HEK293 (cell line): ENCODE measurements at regions not wholly inside any gene's neighbourhood (a gene's known extent, or its start where the extent isn't known, plus 50 kb on each side); places are given as distances from the start of the nearest gene placed in this dataset.

Experiments
- SALL2 ChIP-seq: fragments of 450-650 bp; formaldehyde crosslinking; IDR thresholded peaks from 2 replicates; pipeline ENCODE4 v1.5.0; 2017; ENCODE audit warnings: missing biosample characterization, mild to moderate bottlenecking, missing genetic modification characterization, borderline replicate concordance
- SETDB1 ChIP-seq: IDR thresholded peaks from one replicate; pipeline ENCODE4 v1.6.1; 2017; ENCODE audit warnings: mild to moderate bottlenecking, low read length, moderate library complexity, mixed read lengths; ENCODE audit not compliant: insufficient read length
- YY1 ChIP-seq: fragments of 450-650 bp; formaldehyde crosslinking; IDR thresholded peaks from 2 replicates; pipeline ENCODE4 v1.5.1; 2018; ENCODE audit warnings: missing biosample characterization, missing genetic modification characterization
- ZFP37 ChIP-seq: fragments of 450-650 bp; formaldehyde crosslinking; IDR thresholded peaks from 2 replicates; pipeline ENCODE4 v1.5.1; 2016; ENCODE audit warnings: missing biosample characterization, missing genetic modification characterization
- ZNF146 ChIP-seq: fragments of 450-650 bp; formaldehyde crosslinking; IDR thresholded peaks from 2 replicates; pipeline ENCODE4 v1.5.1; 2016; ENCODE audit warnings: missing biosample characterization, missing genetic modification characterization
- ZXDB ChIP-seq: fragments of 450-650 bp; formaldehyde crosslinking; IDR thresholded peaks from 2 replicates; pipeline ENCODE4 v1.5.1; 2016; ENCODE audit warnings: missing biosample characterization, missing genetic modification characterization
- TF ChIP-seq, protein P1 (sequence below): fragments of 450-650 bp; formaldehyde crosslinking; optimal IDR thresholded peaks from 2 replicates; pipeline ENCODE3; 2016; ENCODE audit warnings: missing biosample characterization, mild to moderate bottlenecking, missing genetic modification characterization
- TF ChIP-seq, protein P2 (sequence below): fragments of 450-650 bp; formaldehyde crosslinking; IDR thresholded peaks from 2 replicates; pipeline ENCODE4 v1.5.1; 2016; ENCODE audit warnings: missing biosample characterization, missing genetic modification characterization
- TF ChIP-seq, protein P3 (sequence below): IDR thresholded peaks from 2 replicates; pipeline ENCODE4 v1.6.1; 2011; ENCODE audit warnings: mild to moderate bottlenecking, low read depth, low read length, borderline replicate concordance
- TF ChIP-seq, protein P4 (sequence below): fragments of 450-650 bp; formaldehyde crosslinking; IDR thresholded peaks from 2 replicates; pipeline ENCODE4 v1.5.1; 2016; ENCODE audit warnings: missing biosample characterization, missing genetic modification characterization

DNA sequence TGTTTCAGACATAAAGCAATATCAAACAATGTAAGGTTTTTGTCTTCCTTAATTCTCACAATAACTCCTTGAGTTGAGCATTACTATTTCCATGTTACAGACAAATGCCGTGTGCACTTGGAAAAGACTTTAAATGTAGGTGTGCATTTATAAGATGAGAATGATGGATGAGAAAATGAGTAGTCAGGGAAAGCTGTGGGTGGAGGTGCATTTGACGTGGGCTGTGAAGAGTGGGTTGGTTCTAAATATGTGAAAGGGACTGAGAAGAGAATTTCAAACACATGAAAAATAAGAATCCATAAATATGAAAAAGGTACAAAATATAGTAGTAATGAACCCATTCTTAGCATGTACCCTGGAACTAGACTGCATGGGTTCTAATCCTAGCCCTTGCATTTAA is 171.6 kb upstream of the PPP2R2B start:
- TF ChIP-seq ZFP37 (tag by site-specific recombination) (no peak), ZXDB (tag by site-specific recombination) (no peak), SETDB1 (no peak), SALL2 (no peak), ZNF146 (tag by site-specific recombination) (no peak), YY1 (tag by site-specific recombination) (no peak)
- TF ChIP-seq, protein P1, sequence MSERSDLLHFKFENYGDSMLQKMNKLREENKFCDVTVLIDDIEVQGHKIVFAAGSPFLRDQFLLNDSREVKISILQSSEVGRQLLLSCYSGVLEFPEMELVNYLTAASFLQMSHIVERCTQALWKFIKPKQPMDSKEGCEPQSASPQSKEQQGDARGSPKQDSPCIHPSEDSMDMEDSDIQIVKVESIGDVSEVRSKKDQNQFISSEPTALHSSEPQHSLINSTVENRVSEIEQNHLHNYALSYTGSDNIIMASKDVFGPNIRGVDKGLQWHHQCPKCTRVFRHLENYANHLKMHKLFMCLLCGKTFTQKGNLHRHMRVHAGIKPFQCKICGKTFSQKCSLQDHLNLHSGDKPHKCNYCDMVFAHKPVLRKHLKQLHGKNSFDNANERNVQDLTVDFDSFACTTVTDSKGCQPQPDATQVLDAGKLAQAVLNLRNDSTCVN (tag by site-specific recombination) = no peak
- TF ChIP-seq, protein P2, sequence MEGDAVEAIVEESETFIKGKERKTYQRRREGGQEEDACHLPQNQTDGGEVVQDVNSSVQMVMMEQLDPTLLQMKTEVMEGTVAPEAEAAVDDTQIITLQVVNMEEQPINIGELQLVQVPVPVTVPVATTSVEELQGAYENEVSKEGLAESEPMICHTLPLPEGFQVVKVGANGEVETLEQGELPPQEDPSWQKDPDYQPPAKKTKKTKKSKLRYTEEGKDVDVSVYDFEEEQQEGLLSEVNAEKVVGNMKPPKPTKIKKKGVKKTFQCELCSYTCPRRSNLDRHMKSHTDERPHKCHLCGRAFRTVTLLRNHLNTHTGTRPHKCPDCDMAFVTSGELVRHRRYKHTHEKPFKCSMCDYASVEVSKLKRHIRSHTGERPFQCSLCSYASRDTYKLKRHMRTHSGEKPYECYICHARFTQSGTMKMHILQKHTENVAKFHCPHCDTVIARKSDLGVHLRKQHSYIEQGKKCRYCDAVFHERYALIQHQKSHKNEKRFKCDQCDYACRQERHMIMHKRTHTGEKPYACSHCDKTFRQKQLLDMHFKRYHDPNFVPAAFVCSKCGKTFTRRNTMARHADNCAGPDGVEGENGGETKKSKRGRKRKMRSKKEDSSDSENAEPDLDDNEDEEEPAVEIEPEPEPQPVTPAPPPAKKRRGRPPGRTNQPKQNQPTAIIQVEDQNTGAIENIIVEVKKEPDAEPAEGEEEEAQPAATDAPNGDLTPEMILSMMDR (tag by site-specific recombination) = no peak
- TF ChIP-seq, protein P3, sequence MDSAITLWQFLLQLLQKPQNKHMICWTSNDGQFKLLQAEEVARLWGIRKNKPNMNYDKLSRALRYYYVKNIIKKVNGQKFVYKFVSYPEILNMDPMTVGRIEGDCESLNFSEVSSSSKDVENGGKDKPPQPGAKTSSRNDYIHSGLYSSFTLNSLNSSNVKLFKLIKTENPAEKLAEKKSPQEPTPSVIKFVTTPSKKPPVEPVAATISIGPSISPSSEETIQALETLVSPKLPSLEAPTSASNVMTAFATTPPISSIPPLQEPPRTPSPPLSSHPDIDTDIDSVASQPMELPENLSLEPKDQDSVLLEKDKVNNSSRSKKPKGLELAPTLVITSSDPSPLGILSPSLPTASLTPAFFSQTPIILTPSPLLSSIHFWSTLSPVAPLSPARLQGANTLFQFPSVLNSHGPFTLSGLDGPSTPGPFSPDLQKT = no peak
- TF ChIP-seq, protein P4, sequence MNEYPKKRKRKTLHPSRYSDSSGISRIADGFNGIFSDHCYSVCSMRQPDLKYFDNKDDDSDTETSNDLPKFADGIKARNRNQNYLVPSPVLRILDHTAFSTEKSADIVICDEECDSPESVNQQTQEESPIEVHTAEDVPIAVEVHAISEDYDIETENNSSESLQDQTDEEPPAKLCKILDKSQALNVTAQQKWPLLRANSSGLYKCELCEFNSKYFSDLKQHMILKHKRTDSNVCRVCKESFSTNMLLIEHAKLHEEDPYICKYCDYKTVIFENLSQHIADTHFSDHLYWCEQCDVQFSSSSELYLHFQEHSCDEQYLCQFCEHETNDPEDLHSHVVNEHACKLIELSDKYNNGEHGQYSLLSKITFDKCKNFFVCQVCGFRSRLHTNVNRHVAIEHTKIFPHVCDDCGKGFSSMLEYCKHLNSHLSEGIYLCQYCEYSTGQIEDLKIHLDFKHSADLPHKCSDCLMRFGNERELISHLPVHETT (tag by site-specific recombination) = no peak
